ENCODE measurements at regions not wholly inside any gene's neighbourhood (a gene's known extent, or its start where the extent isn't known, plus 50 kb on each side); places are given as distances from the start of the nearest gene placed in this dataset.
A peak's percentile ranks its signal among the peaks of the same experiment; 100 is the strongest.

DNA sequence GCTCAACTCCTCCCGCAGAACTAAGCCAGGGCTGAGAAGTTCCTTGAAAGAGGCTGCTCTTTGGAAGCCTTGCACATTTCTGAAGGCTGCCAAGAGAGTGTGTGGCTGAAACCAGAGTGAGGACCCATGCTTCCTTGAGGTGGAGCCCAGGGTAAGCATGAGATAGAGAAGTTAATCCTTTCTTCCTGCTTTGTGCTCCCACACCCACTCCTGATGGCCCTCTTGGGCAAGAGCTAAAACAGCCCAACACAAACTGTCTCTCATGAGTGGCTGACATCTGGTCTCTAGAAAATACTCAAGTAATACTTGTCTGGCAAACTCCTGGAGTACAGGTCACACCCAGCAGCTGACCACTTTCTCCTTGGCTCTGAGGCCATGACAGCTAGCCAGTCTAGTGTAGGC is 523.7 kb downstream of the INSC start:
- TF ChIP-seq, protein P1, sequence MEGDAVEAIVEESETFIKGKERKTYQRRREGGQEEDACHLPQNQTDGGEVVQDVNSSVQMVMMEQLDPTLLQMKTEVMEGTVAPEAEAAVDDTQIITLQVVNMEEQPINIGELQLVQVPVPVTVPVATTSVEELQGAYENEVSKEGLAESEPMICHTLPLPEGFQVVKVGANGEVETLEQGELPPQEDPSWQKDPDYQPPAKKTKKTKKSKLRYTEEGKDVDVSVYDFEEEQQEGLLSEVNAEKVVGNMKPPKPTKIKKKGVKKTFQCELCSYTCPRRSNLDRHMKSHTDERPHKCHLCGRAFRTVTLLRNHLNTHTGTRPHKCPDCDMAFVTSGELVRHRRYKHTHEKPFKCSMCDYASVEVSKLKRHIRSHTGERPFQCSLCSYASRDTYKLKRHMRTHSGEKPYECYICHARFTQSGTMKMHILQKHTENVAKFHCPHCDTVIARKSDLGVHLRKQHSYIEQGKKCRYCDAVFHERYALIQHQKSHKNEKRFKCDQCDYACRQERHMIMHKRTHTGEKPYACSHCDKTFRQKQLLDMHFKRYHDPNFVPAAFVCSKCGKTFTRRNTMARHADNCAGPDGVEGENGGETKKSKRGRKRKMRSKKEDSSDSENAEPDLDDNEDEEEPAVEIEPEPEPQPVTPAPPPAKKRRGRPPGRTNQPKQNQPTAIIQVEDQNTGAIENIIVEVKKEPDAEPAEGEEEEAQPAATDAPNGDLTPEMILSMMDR (IDR thresholded peaks at IDR 0.05): no peak
- Histone ChIP-seq H3K4me1 (peaks cover 0 to 5% (median 0%) of the 10 kb centered on the region in 9 donors), H3K27me3 (no peaks in the 10 kb centered on the region), H3K36me3 (no peaks in the 10 kb centered on the region), H3K4me3 (no peak overlapping the region), H3K27ac (peak overlapping the region in 1 of 10 donors; percentile 32), H3K9me3 (peaks cover 0 to 11% (median 2%) of the 10 kb centered on the region in 11 donors)
- peak in 7 of 8 donors; percentile 41 to 71 (median 61) for ATAC-seq
- no peak for DNase-seq
- WGBS, 2 donors: 78 to 79% methylated on average over 1 of the region's 1 CpG
- intact Hi-C loops (cut with DNase I): no loop called here

DNA sequence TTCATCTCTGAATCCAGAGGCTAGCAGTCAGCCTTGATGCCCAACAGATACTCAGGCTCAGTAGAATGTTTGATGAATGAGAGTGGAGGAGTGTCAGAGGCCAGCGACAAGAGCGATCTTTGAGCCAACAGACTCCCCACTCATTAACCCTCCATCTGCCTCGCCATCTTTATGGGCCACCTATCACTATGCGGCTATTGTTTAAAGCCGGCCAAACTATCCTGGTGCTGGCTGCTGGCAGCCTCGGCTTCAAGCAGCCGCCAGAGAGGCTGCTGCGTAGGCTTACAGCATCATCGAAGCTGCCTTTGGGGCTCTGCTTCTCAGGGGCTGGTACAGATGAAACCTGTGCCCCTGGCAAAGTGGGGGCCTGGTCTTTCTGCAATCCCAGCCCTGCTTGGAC is 525.6 kb downstream of the INSC start:
- TF ChIP-seq, protein P1 (IDR thresholded peaks at IDR 0.05): no peak
- peaks cover 0 to 5% (median 0%) of the 10 kb centered on the region in 9 donors for H3K4me1 ChIP-seq
- no peak overlapping the region for H3K27ac ChIP-seq
- H3K9me3 ChIP-seq: peaks cover 0 to 11% (median 2%) of the 10 kb centered on the region in 11 donors
- no peak for DNase-seq
- H3K27me3 ChIP-seq: no peaks in the 10 kb centered on the region
- H3K4me3 ChIP-seq: no peak overlapping the region
- H3K36me3 ChIP-seq: no peaks in the 10 kb centered on the region
- WGBS, 2 donors: 81 to 91% methylated on average over 9 of the region's 9 CpGs
- ATAC-seq: no peak
- intact Hi-C loops (cut with DNase I): loop anchor here in 6 of 10 donors (10.0 kb wide), 5 partner anchors 184 to 974 kb away; no protein-coding TSS in a partner anchor

DNA sequence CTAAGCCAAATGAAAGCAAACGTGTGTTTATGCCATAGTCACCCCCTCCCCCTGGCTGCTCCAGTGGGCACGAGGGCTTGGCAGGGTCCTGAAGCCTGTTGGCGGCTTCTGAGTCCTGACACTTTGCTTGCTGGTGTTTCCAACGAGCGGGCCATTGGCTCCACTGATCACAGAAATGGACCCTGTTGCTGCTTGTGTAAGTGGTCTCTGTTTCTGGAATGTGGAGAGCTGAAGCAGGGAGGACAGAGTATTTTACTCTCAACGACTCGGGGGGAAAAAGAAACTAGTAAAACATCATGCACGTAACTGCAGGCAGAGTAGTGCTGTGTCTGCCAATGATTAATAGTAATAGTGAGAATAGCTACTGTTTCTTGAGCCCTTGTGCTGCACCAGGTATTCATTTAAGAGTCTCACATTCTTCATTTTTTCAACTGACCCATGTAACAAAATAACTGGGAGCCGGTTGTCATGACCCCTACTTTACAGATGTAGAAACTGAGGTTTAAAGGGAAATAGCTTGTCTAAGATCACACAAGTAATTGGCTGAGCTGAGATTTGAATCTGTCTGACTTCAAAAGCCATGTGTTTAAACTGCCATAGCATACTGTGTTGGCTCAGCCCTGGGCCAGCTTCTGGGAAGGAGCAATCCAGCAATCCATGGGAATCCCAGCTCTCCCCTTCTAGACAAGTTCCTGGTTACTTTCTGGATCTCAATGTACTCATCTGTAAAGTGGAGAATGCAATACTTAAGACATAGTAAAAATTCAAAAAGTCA is 526.7 kb downstream of the INSC start:
- DNase-seq: no peak
- intact Hi-C loops (cut with DNase I): loop anchor here in 6 of 10 donors (10.0 kb wide), 5 partner anchors 183 to 973 kb away; no protein-coding TSS in a partner anchor

DNA sequence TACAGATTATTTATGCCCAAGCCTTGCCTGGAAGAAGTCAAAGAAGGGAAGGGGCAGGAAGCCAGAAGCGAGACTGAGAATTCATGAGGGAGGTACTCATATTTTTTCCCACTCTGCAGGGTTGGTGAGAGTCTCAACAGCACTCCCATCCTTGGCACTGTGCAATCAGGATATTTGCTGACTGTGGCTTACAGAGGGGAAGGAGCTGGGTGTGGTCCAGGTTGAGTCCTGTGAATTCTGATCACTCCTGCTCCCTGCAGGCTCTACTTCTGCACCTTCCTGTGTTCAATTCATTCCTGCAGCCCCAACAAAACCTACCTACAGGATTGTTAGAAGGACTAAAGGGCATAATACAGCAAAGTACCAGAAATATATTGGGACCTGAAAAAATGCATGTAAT is 530.5 kb downstream of the INSC start:
- Histone ChIP-seq H3K27me3 (no peaks in the 10 kb centered on the region), H3K27ac (no peak overlapping the region), H3K4me1 (peaks cover 4 to 15% (median 9%) of the 10 kb centered on the region in 9 donors), H3K9me3 (no peaks in the 10 kb centered on the region), H3K36me3 (no peaks in the 10 kb centered on the region), H3K4me3 (no peak overlapping the region)
- intact Hi-C loops (cut with DNase I): loop anchor here in 7 of 10 donors (5.0 to 10.0 kb wide), 6 partner anchors 180 to 970 kb away; no protein-coding TSS in a partner anchor
- DNase-seq: no peak
- ATAC-seq: no peak
- TF ChIP-seq, protein P1 (IDR thresholded peaks at IDR 0.05): no peak
- WGBS, 2 donors: 69 to 76% methylated on average over 1 of the region's 1 CpG

More for the DNA sequence above, 526.7 kb downstream of the INSC start:
- peaks cover 0 to 5% (median 0%) of the 10 kb centered on the region in 9 donors for H3K4me1 ChIP-seq
- H3K27ac ChIP-seq: peak overlapping the region in 1 of 10 donors; percentile 22
- no peak for ATAC-seq
- H3K27me3 ChIP-seq: no peaks in the 10 kb centered on the region
- TF ChIP-seq, protein P1 (IDR thresholded peaks at IDR 0.05): no peak
- no peak overlapping the region for H3K4me3 ChIP-seq
- no peaks in the 10 kb centered on the region for H3K36me3 ChIP-seq
- 58 to 69% methylated on average over 9 of the region's 9 CpGs for WGBS, 2 donors
- peaks cover 0 to 6% (median 0%) of the 10 kb centered on the region in 11 donors for H3K9me3 ChIP-seq

Data from heart right ventricle (tissue), 16 donors.